ENCODE measurements at regions not wholly inside any gene's neighbourhood (a gene's known extent, or its start where the extent isn't known, plus 50 kb on each side); places are given as distances from the start of the nearest gene placed in this dataset.
A peak's percentile ranks its signal among the peaks of the same experiment; 100 is the strongest.

GRCh38 chr18:68500556-68500955 lies 214.4 kb downstream of the TMX3 start:
- TF ChIP-seq CTCF (IDR thresholded peaks at IDR 0.05), result no peak
- TF ChIP-seq POLR2AphosphoS5 (IDR thresholded peaks at IDR 0.05), result no peak
- TF ChIP-seq POLR2A (IDR thresholded peaks at IDR 0.05), result no peak
- TF ChIP-seq EP300 (IDR thresholded peaks at IDR 0.05; ENCODE audit: low read depth), result no peak
- WGBS, 2 donors (ENCODE audit: low coverage in 1 of 2), result 81 to 82% methylated on average over 4 of the region's 4 CpGs
- no peaks in the 10 kb centered on the region for H3K27me3 ChIP-seq

DNA sequence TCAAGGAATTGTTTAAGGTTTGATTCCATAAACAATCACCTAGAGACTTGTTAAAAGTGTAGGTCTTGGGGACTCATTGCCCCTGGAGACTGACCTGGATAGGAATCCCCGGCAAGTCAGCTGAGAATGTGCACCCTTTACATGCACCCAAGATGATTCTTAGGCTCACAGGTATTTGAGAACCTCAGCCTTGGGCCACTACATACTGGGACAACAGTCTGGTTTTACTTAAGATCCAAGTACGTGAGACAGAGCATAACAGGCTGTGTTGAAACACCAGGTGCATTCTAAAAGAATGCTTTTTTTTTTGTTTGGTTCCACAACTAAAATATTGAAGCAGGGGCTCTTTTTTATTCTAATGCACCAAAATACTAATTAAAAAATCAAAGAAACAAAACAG lies 215.8 kb downstream of the TMX3 start:
- no peak overlapping the region for H3K4me3 ChIP-seq
- 71 to 75% methylated on average over 1 to 2 of the region's 2 CpGs for WGBS, 2 donors (ENCODE audit: low coverage in 1 of 2)
- no peaks in the 10 kb centered on the region for H3K9me3 ChIP-seq
- no peak for DNase-seq
- no peaks in the 10 kb centered on the region for H3K36me3 ChIP-seq
- no peak overlapping the region for H3K27ac ChIP-seq
- in situ Hi-C loops (cut with MboI; ENCODE audit: low pct_ligation_motif_present in 1 of 4, low pct_unique_long_range_greater_than_20kb in 1 of 4, low sequenced_read_pairs in 3 of 4) (no loop called here), intact Hi-C loops (cut with DNase I; ENCODE audit: low total_unique reads) (no loop called here)
- H3K27me3 ChIP-seq, result no peaks in the 10 kb centered on the region
- TF ChIP-seq POLR2AphosphoS5 (IDR thresholded peaks at IDR 0.05) (no peak), POLR2A (IDR thresholded peaks at IDR 0.05) (no peak)
- H3K4me1 ChIP-seq, result no peaks in the 10 kb centered on the region

More at GRCh38 chr18:68500556-68500955, 214.4 kb downstream of the TMX3 start:
- intact Hi-C loops (cut with DNase I; ENCODE audit: low total_unique reads), result no loop called here
- in situ Hi-C loops (cut with MboI; ENCODE audit: low pct_ligation_motif_present in 1 of 4, low pct_unique_long_range_greater_than_20kb in 1 of 4, low sequenced_read_pairs in 3 of 4), result no loop called here
- Histone ChIP-seq H3K27ac (no peak overlapping the region), H3K9me3 (no peaks in the 10 kb centered on the region), H3K4me1 (no peaks in the 10 kb centered on the region), H3K4me3 (no peak overlapping the region), H3K36me3 (no peaks in the 10 kb centered on the region)
- no peak for DNase-seq

DNA sequence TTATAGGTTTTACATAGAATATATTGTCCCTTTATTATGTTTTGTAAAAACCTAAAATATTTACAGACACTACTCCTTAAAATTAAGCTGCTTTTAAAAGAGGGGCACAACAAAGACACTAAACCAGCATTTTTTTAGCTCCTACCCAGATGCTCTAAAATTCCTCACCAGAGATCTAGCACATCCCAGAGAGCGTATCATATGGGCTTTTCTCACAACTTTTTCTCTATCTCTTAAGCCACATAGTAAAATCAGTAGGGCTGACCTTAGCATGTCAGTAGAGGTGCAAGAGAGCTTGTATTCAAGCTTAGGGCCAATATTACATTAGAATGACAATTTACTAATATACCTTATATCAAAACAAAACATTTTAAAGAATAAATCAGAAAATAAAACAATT lies 216.3 kb downstream of the TMX3 start:
- in situ Hi-C loops (cut with MboI; ENCODE audit: low pct_ligation_motif_present in 1 of 4, low pct_unique_long_range_greater_than_20kb in 1 of 4, low sequenced_read_pairs in 3 of 4), result no loop called here
- H3K27ac ChIP-seq, result no peak overlapping the region
- H3K4me3 ChIP-seq, result no peak overlapping the region
- no peaks in the 10 kb centered on the region for H3K4me1 ChIP-seq
- no peaks in the 10 kb centered on the region for H3K36me3 ChIP-seq
- DNase-seq, result no peak
- 87 to 97% methylated on average over 1 of the region's 1 CpG for WGBS, 2 donors (ENCODE audit: low coverage in 1 of 2)
- no peaks in the 10 kb centered on the region for H3K9me3 ChIP-seq
- no peaks in the 10 kb centered on the region for H3K27me3 ChIP-seq
- TF ChIP-seq CTCF (IDR thresholded peaks at IDR 0.05) (no peak), EP300 (IDR thresholded peaks at IDR 0.05; ENCODE audit: low read depth) (no peak)
- intact Hi-C loops (cut with DNase I; ENCODE audit: low total_unique reads), result no loop called here

- Histone ChIP-seq H3K36me3 (no peaks in the 10 kb centered on the region), H3K27ac (no peak overlapping the region), H3K4me1 (no peaks in the 10 kb centered on the region), H3K4me3 (no peak overlapping the region), H3K27me3 (no peaks in the 10 kb centered on the region), H3K9me3 (no peaks in the 10 kb centered on the region)
- TF ChIP-seq POLR2AphosphoS5 (IDR thresholded peaks at IDR 0.05), result no peak
- TF ChIP-seq EP300 (IDR thresholded peaks at IDR 0.05; ENCODE audit: low read depth), result no peak
- no peak for TF ChIP-seq CTCF (IDR thresholded peaks at IDR 0.05)
- TF ChIP-seq POLR2A (IDR thresholded peaks at IDR 0.05), result no peak
- WGBS, 2 donors (ENCODE audit: low coverage in 1 of 2), result 50 to 60% methylated on average over 1 of the region's 1 CpG
- in situ Hi-C loops (cut with MboI; ENCODE audit: low pct_ligation_motif_present in 1 of 4, low pct_unique_long_range_greater_than_20kb in 1 of 4, low sequenced_read_pairs in 3 of 4) (no loop called here), intact Hi-C loops (cut with DNase I; ENCODE audit: low total_unique reads) (no loop called here)
- no peak for DNase-seq
These were observed 216.7 kb downstream of the TMX3 start for GRCh38 chr18:68498185-68498584.

GRCh38 chr18:68494802-68495581 lies 219.9 kb downstream of the TMX3 start:
- H3K27me3 ChIP-seq, result no peaks in the 10 kb centered on the region
- intact Hi-C loops (cut with DNase I; ENCODE audit: low total_unique reads), result no loop called here
- no peaks in the 10 kb centered on the region for H3K4me1 ChIP-seq
- DNase-seq, result no peak
- H3K9me3 ChIP-seq, result no peaks in the 10 kb centered on the region
- no peak overlapping the region for H3K4me3 ChIP-seq
- peak overlapping the region in 3 of 4 donors; percentile 47 to 58 (median 50) for H3K27ac ChIP-seq
- H3K36me3 ChIP-seq, result no peaks in the 10 kb centered on the region
- peak in 2 of 3 donors; percentile 43 to 70 for TF ChIP-seq POLR2AphosphoS5 (IDR thresholded peaks at IDR 0.05)
- TF ChIP-seq POLR2A (IDR thresholded peaks at IDR 0.05), result no peak
- TF ChIP-seq EP300 (IDR thresholded peaks at IDR 0.05; ENCODE audit: low read depth), result peak; percentile 87
- no peak for TF ChIP-seq CTCF (IDR thresholded peaks at IDR 0.05)
- in situ Hi-C loops (cut with MboI; ENCODE audit: low pct_ligation_motif_present in 1 of 4, low pct_unique_long_range_greater_than_20kb in 1 of 4, low sequenced_read_pairs in 3 of 4), result no loop called here
- WGBS, 2 donors (ENCODE audit: low coverage in 1 of 2), result 28 to 34% methylated on average over 2 to 3 of the region's 3 CpGs
